ENCODE measurements at regions not wholly inside any gene's neighbourhood (a gene's known extent, or its start where the extent isn't known, plus 50 kb on each side); places are given as distances from the start of the nearest gene placed in this dataset.

GRCh38 chr5:22926574-22926973 is 73.4 kb upstream of the CDH12 start:
- no peak overlapping the region for H3K27ac ChIP-seq (ENCODE audit: low read depth, low read length)
- no peaks in the 10 kb centered on the region for H3K36me3 ChIP-seq (ENCODE audit: control insufficient read depth, low read length)
- no peaks in the 10 kb centered on the region for H3K79me2 ChIP-seq (ENCODE audit: control insufficient read depth, low read length)
- H3K4me2 ChIP-seq (ENCODE audit: low read length), result no peak overlapping the region
- TF ChIP-seq CTCF (IDR thresholded peaks at IDR 0.05; ENCODE audit: low read depth, low read length, poor library complexity, severe bottlenecking) (no peak), EZH2phosphoT487 (IDR thresholded peaks at IDR 0.05; ENCODE audit: borderline replicate concordance, low read length) (no peak)
- no peaks in the 10 kb centered on the region for H4K20me1 ChIP-seq (ENCODE audit: control insufficient read depth, insufficient read depth, low read depth, low read length)
- no peaks in the 10 kb centered on the region for H3K27me3 ChIP-seq (ENCODE audit: control insufficient read depth, low read length)
- H3K4me1 ChIP-seq (ENCODE audit: control insufficient read depth, low read length), result no peaks in the 10 kb centered on the region
- H3K4me3 ChIP-seq (ENCODE audit: low read length), result no peak overlapping the region
- H3K9me3 ChIP-seq (ENCODE audit: control insufficient read depth, insufficient read depth, low read length), result no peaks in the 10 kb centered on the region
- H3F3A ChIP-seq (ENCODE audit: control insufficient read depth, insufficient read depth), result no peaks in the 10 kb centered on the region
- H3K9me2 ChIP-seq (replicated peaks; ENCODE audit: control insufficient read depth, low read length), result no peaks in the 10 kb centered on the region; the same call in 1 of the 2 replicates

GRCh38 chr5:22918511-22918910 is 65.4 kb upstream of the CDH12 start:
- H4K20me1 ChIP-seq (ENCODE audit: control insufficient read depth, insufficient read depth, low read depth, low read length), result no peaks in the 10 kb centered on the region
- H3F3A ChIP-seq (ENCODE audit: control insufficient read depth, insufficient read depth), result no peaks in the 10 kb centered on the region
- no peaks in the 10 kb centered on the region for H3K36me3 ChIP-seq (ENCODE audit: control insufficient read depth, low read length)
- no peaks in the 10 kb centered on the region for H3K9me2 ChIP-seq (replicated peaks; ENCODE audit: control insufficient read depth, low read length)
- no peak overlapping the region for H3K27ac ChIP-seq (ENCODE audit: low read depth, low read length)
- no peak overlapping the region for H3K4me2 ChIP-seq (ENCODE audit: low read length)
- TF ChIP-seq CTCF (IDR thresholded peaks at IDR 0.05; ENCODE audit: low read depth, low read length, poor library complexity, severe bottlenecking) (no peak), EZH2phosphoT487 (IDR thresholded peaks at IDR 0.05; ENCODE audit: borderline replicate concordance, low read length) (no peak)
- H3K27me3 ChIP-seq (ENCODE audit: control insufficient read depth, low read length), result no peaks in the 10 kb centered on the region
- no peaks in the 10 kb centered on the region for H3K79me2 ChIP-seq (ENCODE audit: control insufficient read depth, low read length)
- H3K9me3 ChIP-seq (ENCODE audit: control insufficient read depth, insufficient read depth, low read length), result no peaks in the 10 kb centered on the region
- H3K4me1 ChIP-seq (ENCODE audit: control insufficient read depth, low read length), result no peaks in the 10 kb centered on the region
- H3K4me3 ChIP-seq (ENCODE audit: low read length), result no peak overlapping the region

GRCh38 chr5:22916393-22916792 is 63.2 kb upstream of the CDH12 start:
- H3K9me2 ChIP-seq (replicated peaks; ENCODE audit: control insufficient read depth, low read length), result no peaks in the 10 kb centered on the region
- no peaks in the 10 kb centered on the region for H4K20me1 ChIP-seq (ENCODE audit: control insufficient read depth, insufficient read depth, low read depth, low read length)
- no peak for TF ChIP-seq CTCF (IDR thresholded peaks at IDR 0.05; ENCODE audit: low read depth, low read length, poor library complexity, severe bottlenecking)
- no peak for TF ChIP-seq EZH2phosphoT487 (IDR thresholded peaks at IDR 0.05; ENCODE audit: borderline replicate concordance, low read length)
- no peaks in the 10 kb centered on the region for H3K4me1 ChIP-seq (ENCODE audit: control insufficient read depth, low read length)
- H3K36me3 ChIP-seq (ENCODE audit: control insufficient read depth, low read length), result no peaks in the 10 kb centered on the region
- H3K4me2 ChIP-seq (ENCODE audit: low read length), result no peak overlapping the region
- no peak overlapping the region for H3K27ac ChIP-seq (ENCODE audit: low read depth, low read length)
- no peaks in the 10 kb centered on the region for H3K27me3 ChIP-seq (ENCODE audit: control insufficient read depth, low read length)
- H3K4me3 ChIP-seq (ENCODE audit: low read length), result no peak overlapping the region
- no peaks in the 10 kb centered on the region for H3K9me3 ChIP-seq (ENCODE audit: control insufficient read depth, insufficient read depth, low read length)
- H3K79me2 ChIP-seq (ENCODE audit: control insufficient read depth, low read length), result no peaks in the 10 kb centered on the region
- no peaks in the 10 kb centered on the region for H3F3A ChIP-seq (ENCODE audit: control insufficient read depth, insufficient read depth)

GRCh38 chr5:22911019-22911418 is 57.9 kb upstream of the CDH12 start:
- no peaks in the 10 kb centered on the region for H3K4me1 ChIP-seq (ENCODE audit: control insufficient read depth, low read length)
- H3K79me2 ChIP-seq (ENCODE audit: control insufficient read depth, low read length), result no peaks in the 10 kb centered on the region
- H3K9me2 ChIP-seq (replicated peaks; ENCODE audit: control insufficient read depth, low read length), result no peaks in the 10 kb centered on the region
- H3K9me3 ChIP-seq (ENCODE audit: control insufficient read depth, insufficient read depth, low read length), result no peaks in the 10 kb centered on the region
- H4K20me1 ChIP-seq (ENCODE audit: control insufficient read depth, insufficient read depth, low read depth, low read length), result no peaks in the 10 kb centered on the region
- no peaks in the 10 kb centered on the region for H3K36me3 ChIP-seq (ENCODE audit: control insufficient read depth, low read length)
- H3K4me2 ChIP-seq (ENCODE audit: low read length), result no peak overlapping the region
- H3K27me3 ChIP-seq (ENCODE audit: control insufficient read depth, low read length), result no peaks in the 10 kb centered on the region
- no peak for TF ChIP-seq CTCF (IDR thresholded peaks at IDR 0.05; ENCODE audit: low read depth, low read length, poor library complexity, severe bottlenecking)
- no peak for TF ChIP-seq EZH2phosphoT487 (IDR thresholded peaks at IDR 0.05; ENCODE audit: borderline replicate concordance, low read length)
- H3K4me3 ChIP-seq (ENCODE audit: low read length), result no peak overlapping the region
- H3F3A ChIP-seq (ENCODE audit: control insufficient read depth, insufficient read depth), result no peaks in the 10 kb centered on the region
- H3K27ac ChIP-seq (ENCODE audit: low read depth, low read length), result no peak overlapping the region

Measured in DOHH2 (cell line).